Esophagus muscularis mucosa (tissue), 3 donors: ENCODE measurements at regions not wholly inside any gene's neighbourhood (a gene's known extent, or its start where the extent isn't known, plus 50 kb on each side); places are given as distances from the start of the nearest gene placed in this dataset.

Experiments used
- CTCF ChIP-seq, 3 experiments: fragments of 200-600 bp in 2 of 3; fragments of 450-650 bp in 1 of 3; sonication (generic) in 2 of 3; IDR thresholded peaks; one replicate each; pipeline ENCODE4 v1.5.1; 2017 to 2019; ENCODE audit warnings: antibody characterized with exemption in 3 of 3, mild to moderate bottlenecking in 2 of 3, moderate library complexity in 1 of 3
- POLR2A ChIP-seq: fragments of 450-650 bp; IDR thresholded peaks from one replicate; pipeline ENCODE4 v1.6.1; 2017; ENCODE audit warnings: antibody characterized with exemption, moderate library complexity, mild to moderate bottlenecking, low read depth

- TF ChIP-seq CTCF (IDR thresholded peaks at IDR 0.05): no peak
- TF ChIP-seq POLR2A: no peak
Measured at GRCh38 chr13:109403012-109403421, 383.4 kb downstream of the IRS2 start.
